NCI-H2196 treated with DMSO at 0.1 percent for 48 hours (cell line): ENCODE measurements at regions not wholly inside any gene's neighbourhood (a gene's known extent, or its start where the extent isn't known, plus 50 kb on each side); places are given as distances from the start of the nearest gene placed in this dataset.

Source experiments
- DNase-seq: peaks from one replicate; lab custom pipeline; 2025; ENCODE audit not compliant: unreplicated experiment; lab: John Stamatoyannopoulos, UW

DNA sequence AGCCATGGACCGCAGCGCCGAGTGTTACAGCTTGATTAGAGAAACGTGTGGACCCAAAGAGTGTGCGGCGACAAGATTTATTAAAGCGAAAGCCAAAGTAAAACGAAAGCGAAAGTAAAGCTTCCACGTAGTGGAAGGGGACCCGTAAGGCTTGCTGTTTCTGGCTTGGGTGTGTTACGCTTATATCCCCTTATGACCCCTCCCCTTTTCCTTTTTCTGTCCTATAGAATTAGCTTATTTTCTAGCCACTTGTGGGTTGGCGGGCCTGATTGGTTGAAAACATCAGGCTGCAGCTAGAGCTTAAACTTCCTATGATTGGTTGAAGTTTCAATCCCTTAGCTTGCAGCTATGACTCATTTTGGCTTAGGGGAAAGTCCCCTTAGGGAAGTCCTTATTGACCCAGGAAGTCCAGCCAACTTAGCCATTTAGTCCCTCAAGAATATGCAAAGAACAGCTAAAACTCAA lies 969.7 kb downstream of the DCDC2C start:
- peak; percentile 64 for DNase-seq

DNA sequence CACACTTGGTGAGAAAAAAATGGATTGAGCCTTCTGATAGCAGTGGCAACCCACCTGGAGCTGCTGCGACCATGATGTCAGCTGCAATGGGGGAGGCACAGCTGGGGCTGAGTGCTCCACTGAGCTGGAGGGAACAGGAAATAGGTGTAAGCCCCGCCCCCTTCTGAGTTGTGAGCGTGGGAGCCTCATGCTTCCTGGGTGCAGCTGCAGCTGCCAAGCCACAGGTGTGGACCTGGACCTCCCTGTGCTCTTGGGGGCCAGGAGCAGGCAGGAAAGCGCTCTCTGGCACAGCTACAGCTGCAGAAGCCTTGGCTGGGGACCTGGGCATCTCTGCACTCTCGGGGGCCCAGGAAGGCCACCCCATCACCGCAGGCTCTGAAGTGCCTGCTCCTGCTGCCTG lies 970.6 kb downstream of the DCDC2C start:
- no peak for DNase-seq

DNA sequence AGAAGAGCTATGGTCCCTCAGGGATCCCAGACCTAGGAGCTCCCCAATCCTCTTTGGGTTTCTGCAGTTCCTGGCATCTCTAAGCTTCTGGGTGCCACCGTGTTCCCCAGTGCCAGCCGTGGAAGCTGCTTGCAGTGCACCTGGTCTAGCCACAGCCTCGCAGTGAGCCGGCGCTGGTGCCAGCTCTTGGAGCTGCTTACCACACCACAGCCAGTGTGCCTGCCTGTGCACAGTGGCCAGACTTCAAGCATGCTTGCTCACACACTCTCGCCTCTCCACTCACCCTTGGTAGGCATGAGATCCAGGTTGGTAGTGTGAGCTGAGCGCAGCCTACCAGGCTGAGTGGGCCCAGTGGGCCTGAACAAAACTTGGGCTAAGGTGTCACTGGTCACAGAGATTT lies 971.9 kb downstream of the DCDC2C start:
- DNase-seq, result no peak

DNA sequence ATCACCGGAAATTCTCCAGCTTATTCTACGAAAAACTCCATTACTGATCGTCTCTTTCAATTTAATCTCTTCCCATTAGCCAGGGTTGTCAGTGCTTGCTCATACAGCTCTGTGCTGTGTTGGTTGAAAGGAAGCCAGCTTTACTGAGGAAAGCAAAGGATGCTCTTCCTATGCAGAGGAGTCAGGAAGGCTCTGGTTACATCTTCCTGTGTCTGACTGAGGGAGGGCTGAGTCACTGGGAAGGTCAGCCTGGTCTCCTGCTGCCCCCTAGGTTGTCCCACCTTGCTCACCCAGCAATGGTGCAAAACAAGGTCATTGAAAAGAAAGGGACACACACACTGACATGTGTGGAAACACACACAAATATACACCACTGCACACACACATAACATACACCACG lies 975.6 kb downstream of the DCDC2C start:
- DNase-seq, result no peak

DNA sequence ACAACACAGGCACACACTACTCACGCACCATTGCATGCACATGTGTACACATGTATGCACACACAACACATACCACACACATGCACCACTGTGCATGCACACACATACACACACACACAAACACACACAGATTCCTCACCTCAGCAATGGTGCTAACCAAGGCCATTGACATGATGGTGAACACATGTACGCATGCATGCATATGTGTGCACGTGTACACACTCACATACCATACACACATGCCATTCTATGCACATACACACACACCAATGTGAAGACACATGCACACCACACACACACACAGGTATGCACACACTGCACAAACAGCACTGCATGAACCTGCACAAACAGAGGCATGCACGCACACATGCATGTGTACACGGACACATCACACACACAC lies 976.0 kb downstream of the DCDC2C start:
- DNase-seq, result no peak

DNA sequence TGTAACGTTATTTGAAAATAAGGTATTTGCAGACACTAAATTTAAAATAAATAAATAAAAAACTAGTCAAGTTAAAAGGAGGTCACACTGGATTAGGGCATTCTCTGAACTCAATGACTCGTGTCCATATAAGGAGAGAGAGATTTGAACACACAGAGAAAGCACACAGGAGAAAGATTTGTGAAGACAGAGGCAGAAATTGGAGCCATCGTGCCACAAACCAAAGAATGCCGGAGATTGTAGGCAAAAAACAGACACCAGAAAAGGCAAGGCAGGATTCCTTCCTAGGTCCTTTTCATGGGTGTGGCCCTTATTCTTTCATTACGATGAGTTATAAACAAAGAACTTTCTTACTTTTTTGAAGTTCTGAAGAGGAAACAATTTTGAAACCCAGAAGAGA lies 981.5 kb downstream of the DCDC2C start:
- DNase-seq, result no peak

DNA sequence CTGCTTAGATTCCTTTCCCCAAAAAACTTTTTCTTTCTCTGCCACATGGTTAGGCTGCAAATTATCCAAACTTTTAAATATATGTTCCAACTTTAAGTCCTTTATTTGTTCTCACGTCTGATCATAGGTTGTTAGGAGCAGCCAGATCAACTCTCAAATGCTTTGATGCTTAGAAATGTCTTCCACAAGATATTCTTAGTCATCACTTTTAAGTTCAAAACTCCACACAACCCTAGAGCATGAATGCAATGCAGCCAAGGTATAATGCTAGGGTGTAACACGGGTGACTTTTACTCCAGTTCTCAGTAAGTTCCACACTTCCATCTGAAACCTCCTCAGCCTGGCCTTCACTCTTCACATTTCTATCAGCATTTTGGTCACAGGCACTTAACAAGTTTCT lies 987.5 kb downstream of the DCDC2C start:
- DNase-seq, result no peak

- DNase-seq, result no peak
Measured at GRCh38 chr2:4693266-4693665, 989.9 kb downstream of the DCDC2C start.

- DNase-seq, result no peak
Measured at GRCh38 chr2:4695281-4695861, 992.0 kb downstream of the DCDC2C start.

- DNase-seq, result no peak
Measured at GRCh38 chr2:4715065-4715464, 977.1 kb upstream of the SOX11 start.

- no peak for DNase-seq
Measured at GRCh38 chr2:4718777-4719176, 973.4 kb upstream of the SOX11 start.

- no peak for DNase-seq
Measured at GRCh38 chr2:4725618-4726017, 966.6 kb upstream of the SOX11 start.

- no peak for DNase-seq
Measured at GRCh38 chr2:4732560-4732959, 959.6 kb upstream of the SOX11 start.

GRCh38 chr2:4745056-4745991 lies 946.9 kb upstream of the SOX11 start:
- DNase-seq, result no peak

- no peak for DNase-seq
Measured at GRCh38 chr2:4753721-4754120, 938.5 kb upstream of the SOX11 start.

DNA sequence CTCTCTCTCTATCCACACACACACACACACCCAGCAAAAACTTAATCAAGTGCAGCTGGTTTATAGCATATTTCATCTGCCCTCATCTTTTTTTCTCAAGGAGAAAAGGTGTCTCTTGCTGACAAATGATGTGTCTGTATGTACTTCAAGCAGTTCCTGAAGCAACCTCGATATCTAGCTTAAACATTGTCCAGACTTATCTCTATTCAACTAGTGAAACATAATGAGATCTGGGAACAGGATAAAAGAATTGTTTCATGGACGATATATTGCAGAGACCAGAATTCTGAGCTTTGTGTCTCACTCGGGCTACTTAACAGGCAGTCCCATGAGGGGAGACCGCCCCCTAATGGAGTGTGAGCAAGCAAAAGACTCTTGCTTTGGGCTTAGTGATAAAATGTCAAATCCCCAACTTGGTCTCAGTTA lies 929.2 kb upstream of the SOX11 start:
- DNase-seq, result no peak

DNA sequence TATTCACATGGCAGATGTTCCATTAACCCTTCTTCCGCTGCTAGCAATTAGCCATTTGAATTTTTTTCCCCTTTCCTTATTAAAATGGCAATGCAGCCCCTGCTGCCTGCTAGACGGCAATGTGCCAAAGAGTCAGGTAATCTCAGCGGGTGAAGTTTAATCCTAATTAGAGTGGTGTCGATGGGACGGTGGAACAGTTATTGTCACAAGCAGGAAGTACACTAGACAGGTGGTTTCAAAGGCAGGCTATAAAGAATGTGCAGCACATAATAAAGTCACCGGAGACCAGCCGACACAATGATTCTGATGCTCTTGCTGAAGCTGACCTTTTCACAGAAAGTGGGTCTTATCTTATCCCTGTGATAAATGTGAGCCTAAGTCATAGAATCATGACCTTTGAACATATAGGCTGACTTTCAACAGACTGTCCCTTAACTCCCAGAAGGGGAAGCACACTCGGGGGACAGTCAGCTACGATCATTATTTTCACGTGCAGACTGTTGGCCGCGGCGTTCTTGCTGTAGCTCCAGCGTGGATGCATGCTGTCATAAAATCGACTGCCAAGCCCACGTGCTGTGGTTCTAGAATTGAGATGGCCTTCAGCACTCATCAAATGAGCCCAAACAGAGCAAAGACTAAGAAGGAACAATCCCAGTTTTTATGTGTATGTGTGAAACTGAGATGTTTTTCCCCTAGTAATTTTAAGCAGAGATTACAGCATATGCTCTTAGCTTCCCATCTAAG lies 926.2 kb upstream of the SOX11 start:
- DNase-seq, result no peak

- no peak for DNase-seq
Measured at GRCh38 chr2:4775668-4776067, 916.5 kb upstream of the SOX11 start.

GRCh38 chr2:4780679-4781078 lies 911.5 kb upstream of the SOX11 start:
- DNase-seq, result no peak

GRCh38 chr2:4782647-4783046 lies 909.5 kb upstream of the SOX11 start:
- no peak for DNase-seq

- no peak for DNase-seq
Measured at GRCh38 chr2:4791488-4791887, 900.7 kb upstream of the SOX11 start.

DNA sequence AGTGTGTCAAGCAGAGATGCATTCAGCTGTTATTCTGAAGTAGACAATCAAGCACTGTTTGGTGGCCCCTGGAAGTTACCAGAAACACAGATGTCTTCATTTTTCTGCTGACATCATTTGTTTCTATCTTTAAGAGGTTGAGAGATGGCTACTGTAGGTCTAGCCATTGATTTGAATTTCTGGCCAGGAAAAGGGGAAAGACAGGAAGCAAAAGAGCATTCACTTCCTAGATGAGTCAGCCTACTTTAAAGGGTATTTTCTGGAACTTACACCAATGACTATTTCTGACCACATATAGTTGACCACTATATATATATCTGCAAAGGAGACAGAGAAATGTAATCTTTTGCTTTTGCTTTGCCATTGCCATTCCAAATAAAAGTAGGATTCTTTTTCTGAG lies 900.1 kb upstream of the SOX11 start:
- DNase-seq, result no peak
